GM19240 (cell line): ENCODE measurements at regions not wholly inside any gene's neighbourhood (a gene's known extent, or its start where the extent isn't known, plus 50 kb on each side); places are given as distances from the start of the nearest gene placed in this dataset.

ENCODE experiments used
- DNase-seq: peaks from one replicate; pipeline ENCODE4 v3.0.0; 2011; ENCODE audit warnings: low spot score; ENCODE audit not compliant: insufficient read length

DNA sequence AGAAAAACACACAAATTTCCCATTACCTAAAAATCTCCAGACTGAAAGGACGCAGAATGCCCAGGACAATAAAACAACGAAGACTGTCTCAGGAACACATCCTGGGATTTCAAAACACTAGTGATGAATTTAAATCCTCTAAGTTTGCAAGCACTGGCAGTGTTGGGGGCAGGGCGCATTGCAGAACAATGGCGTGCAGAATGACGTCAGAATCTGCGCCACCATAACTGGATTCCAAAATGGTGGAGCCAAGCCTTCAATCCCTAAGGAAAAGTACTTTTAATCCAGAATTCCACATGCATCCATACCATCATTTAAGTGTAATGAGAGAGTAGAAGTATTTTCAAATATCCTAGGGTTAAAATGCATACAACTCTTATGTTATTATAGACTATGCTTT lies 679.1 kb downstream of the TRIML1 start:
- no peak for DNase-seq

DNA sequence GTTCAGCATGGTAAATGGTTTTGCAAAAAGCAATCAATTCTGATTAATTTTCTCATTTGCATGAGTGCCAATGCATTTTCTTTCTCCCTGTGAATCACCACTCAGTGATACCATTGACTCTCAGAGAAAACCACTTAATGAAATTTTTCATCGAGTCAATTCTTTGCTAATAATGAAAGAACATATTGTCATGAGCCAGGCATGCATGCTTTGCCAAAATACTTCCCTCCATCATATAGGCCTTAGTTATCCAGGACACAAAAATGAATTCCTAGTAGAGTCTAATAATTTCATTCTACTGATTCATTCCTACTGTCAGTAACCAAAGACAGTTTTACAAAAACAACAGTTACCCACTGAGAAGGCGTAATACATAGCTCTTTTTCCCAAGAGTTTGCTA lies 680.0 kb downstream of the TRIML1 start:
- DNase-seq = no peak

DNA sequence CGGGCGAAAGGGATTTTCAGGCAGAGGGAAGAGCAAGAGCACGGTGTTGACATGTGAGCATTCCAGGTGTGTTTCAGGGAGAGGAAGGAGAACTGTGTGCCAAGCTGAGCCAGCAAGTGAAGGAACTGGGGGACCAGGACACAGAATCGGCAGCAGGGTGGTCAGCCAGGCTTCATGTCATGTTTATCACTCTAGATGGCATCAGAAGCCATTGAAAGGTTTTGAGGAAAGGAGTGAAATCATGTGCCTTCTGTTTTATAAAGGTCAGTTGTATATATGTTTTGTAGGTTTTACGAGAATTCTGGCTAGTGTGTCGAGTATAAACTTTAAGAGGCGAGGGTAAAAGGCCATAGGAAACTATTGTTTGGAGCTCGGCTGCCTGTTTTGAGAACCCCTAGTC lies 682.3 kb downstream of the TRIML1 start:
- no peak for DNase-seq

DNA sequence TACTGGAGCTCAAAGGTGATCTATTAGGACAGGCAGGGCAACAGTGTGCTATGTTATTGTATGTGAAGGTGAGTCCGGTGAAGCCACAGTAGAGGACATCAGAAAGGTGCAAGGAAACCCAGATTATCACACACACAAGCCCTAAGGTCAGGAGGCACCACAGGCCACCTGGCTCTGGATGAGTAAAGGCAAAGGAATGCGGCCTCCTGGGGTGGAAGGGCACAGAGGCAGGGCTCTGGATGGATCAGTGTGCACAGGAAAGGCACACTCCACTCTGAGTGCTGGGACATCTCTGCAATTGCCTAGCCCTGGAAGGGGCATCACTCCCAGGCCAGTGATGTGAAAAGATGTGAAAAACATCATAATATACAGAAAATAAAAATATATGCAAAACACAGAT lies 683.5 kb downstream of the TRIML1 start:
- no peak for DNase-seq

DNA sequence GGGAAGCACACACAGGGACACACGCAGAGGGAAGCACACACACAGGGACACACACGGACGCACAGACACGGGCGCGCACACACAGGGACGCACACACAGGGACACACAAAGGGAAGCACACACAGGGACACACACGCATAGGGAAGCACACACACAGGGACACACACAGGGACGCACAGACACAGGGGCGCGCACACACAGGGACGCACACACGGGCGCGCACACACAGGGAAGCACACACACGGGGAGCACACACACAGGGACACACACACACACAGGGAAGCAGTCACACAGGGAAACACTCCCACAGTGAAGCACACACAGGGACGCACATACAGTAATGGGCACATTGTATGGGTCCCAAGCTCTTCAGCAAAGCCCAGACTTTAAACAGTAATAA lies 685.3 kb downstream of the TRIML1 start:
- DNase-seq = no peak

DNA sequence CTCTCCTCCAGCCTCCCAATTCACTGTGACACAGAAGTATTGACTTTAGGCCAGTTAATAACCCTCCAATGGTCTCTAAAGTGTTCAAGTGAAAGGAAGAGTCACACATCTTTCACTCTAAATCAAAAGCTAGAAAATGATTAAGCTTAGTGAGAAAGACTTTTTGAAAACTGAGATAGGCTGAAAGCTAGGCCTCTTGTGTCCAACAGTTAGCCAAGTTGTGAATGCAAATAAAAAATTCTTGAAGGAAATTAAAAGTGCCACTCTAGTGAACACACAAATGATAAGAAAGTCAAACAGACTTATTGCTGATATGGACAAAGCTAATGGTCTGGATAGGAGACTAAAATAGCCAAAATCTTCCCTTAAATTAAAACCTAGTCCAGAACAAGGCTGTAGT lies 687.2 kb downstream of the TRIML1 start:
- DNase-seq = no peak

DNA sequence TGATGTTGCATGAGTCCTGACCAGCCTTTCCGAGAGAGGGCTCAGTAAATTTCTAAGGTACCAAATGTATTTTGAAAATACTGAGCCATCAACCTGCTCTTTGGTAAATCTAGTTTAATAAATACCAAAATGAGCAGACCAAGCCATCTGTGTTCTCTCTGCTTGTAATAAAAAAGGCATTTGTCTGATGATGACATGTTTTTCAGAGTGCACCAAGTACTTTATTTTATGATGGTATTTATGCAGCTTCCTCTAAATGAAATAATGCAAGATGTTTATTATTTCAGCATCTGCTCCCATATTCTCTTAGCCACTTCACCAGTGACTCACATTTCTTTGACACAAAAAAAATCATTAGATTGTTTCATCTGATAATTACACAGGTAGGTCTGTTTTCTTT lies 700.5 kb downstream of the TRIML1 start:
- DNase-seq = no peak

DNA sequence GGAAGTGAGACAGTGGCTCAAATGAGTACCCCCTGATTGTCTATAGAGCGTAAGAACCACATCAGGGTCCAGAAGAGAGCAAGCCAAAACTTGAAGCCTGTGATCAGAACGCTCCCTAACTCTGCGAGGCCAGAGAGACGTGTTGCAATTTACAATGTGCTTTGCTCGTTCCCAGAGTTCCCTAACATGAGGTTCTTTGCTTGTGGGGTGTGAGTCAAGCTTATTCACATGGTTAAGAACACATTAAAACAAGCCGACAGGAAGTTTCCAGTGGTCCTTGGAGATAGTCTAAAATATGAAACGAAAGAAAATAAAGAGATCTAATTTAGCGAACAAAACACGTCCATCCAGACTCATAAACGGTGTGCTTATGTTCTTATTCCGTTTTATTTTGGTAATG lies 702.3 kb downstream of the TRIML1 start:
- DNase-seq = no peak

DNA sequence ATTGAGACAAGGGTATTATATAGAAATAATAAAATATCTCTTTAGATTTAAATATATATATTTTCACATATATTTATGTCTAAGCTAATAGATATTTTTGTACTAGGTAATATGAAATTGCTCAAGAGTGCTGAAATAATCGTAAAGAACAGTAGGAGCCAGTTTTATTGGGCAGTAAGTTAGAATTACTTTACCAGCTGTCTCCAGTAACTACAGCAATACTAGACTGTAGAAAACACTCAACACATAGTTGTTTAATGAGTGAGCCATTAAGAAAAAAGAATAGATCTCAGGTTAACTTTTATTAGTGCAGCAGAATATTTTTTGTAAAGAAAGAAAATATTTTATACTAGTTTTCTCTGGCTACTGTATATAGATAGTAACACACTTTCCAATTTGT lies 715.2 kb downstream of the TRIML1 start:
- no peak for DNase-seq

DNA sequence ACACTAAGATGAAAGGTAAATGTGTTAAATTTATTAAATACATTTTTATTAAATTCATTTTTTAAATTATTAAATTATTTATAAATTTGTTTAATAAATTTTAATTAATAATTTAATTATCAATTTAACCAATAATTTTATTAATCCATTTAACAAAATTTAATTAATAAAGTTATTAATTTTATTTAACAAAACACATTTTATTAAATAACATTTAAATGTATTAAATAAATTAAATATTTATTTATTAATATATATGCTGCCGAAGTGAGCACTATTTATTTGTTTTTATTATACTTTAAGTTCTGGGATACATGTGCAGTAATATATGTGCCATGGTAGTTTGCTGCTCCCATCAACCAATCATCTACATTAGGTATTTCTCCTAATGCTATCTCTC lies 719.5 kb downstream of the TRIML1 start:
- no peak for DNase-seq

DNA sequence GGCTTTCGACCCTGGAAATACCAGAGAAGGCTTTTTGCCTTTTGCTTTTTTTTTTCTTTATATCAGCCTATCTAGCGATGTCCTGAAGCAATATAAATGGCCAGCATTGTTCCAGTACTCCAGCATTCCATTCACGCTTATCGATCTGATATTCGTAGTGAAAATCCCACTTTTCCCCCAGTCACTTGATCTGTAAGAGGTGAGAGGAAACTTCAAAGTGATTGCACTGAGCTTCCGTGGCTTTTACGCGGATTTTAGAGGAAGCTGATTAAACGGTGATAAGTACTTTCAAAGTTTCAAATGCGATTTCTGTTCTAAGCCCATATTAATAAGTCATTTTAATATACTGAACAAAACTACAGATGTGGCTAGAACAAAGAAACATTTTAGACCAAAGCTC lies 725.5 kb downstream of the TRIML1 start:
- no peak for DNase-seq

DNA sequence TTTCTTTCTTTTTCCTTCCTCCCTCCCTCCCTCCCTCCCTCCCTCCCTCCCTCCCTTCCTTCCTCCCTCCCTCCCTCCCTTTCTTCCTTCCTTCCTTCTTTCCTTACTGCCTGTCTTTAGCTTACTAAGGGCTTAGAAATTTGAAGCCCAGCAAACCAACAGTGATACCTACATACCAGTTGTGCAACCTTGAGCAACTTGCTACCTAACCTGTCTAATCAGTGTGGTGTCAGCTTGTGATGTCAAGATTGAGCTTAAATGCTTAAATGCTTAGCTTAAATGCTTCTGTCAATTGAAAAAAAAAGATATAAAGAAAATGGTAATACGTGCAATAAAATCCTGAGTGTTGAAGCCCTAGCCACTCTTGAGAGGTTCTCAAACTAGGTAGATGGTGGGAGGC lies 728.6 kb downstream of the TRIML1 start:
- no peak for DNase-seq

DNA sequence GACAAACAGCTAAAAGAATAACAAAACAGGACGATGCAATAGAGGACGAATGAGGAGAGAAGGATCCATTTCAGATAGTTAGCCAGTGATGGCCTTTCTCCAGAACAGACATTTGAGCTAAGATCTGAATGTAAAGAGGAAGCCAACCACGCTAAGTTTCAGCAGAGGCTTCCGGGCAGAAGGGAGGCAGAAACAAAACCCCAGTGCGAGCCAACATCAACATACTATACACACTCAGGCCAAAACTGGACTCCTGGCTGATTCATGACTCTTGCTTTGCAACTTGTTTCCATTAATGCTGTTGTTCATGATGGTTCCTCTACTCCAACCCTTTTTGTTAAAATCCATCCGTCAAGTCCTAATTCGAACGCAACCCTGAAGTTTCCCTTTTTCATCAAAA lies 730.3 kb downstream of the TRIML1 start:
- DNase-seq = no peak

DNA sequence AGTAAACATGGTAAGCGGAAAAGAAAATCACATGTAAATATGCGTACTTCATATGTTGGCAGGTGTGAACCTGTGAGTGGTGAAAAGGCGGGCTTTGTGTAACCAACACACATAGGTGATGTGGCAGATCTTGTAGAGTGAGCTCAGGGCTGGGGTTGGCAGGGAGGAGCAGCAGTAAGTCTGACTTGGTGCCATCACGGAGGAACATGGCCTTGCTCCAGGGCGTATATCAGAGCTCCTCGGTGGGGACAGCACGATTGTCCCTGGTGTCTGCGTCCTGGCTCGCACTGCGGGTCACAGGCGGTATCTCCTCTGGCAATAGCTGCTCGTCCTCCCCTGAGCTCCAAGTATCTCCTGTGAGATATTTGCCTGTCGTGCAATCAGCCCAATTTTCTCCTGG lies 733.6 kb downstream of the TRIML1 start:
- DNase-seq = no peak

DNA sequence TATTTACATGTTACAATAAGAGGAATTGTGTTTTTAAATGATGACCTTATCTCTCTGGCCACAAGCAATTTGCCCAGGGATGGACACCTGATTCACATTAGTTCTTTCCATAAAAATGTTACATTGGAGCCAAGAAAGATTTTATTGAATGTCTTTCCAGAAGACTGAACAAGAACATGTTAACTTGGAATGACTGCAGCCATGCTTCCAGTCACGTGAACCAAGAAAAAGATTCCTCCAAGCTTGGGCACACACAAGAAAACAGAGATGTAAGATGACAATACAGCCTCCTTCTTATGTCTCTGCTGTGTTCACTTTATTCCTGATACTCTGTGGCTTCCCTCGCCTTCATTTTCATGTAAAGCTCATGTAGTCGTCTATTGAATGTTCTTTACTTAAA lies 737.6 kb downstream of the TRIML1 start:
- DNase-seq = no peak

DNA sequence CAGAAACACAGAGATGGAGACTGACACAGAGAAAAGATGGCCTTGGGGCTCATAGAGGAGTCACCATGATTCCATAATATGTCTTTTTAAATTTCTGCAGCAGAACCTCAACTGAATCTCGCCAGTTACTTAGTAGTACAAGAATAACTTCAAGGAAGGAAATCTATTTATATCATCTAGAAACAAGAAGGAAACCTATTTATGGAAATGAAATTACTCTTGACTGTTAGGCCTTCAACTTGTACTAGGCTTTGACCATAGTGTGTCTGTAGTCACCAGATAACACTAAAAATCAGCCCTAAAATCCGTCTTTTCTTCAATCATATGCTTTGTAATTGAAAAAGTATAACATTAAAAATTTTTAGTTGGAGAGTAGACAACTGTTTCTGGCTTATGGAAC lies 740.4 kb downstream of the TRIML1 start:
- DNase-seq = no peak

DNA sequence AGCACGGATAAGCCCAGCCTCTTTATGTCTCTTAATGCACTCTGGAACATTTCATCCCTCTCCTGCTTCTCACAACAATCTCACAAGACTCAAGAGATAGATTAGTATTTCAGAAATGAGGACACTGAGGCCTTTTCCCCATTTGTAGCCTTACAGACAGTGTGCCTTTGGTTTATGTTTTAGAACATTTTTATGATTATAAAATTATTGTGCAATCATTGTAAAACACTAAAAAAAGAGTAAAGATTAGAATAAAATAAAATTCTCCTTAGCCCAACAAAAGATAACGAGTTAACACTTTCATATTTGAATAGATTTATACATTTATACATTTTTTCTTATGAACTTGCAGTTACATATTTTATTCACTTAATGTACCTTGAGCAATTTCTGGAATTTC lies 748.7 kb downstream of the TRIML1 start:
- no peak for DNase-seq

DNA sequence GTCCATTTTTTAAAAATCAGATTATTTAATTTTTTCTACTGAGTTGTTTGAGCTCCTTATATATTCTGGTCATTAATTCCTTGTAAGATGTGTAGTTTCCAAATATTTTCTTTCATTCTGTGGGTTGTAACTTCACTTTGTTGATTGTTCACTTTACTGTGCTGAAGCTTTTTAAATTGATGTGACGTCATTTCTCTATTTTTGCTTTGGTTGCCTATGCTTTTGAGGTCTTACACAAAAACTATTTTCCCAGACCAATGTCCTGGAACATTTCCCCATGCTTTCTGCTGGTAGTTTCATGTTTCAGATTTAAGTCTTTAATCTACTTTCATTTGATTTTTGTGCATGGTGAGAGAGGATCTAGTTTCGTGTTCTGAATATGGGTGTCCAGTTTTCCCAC lies 753.6 kb downstream of the TRIML1 start:
- DNase-seq = no peak

DNA sequence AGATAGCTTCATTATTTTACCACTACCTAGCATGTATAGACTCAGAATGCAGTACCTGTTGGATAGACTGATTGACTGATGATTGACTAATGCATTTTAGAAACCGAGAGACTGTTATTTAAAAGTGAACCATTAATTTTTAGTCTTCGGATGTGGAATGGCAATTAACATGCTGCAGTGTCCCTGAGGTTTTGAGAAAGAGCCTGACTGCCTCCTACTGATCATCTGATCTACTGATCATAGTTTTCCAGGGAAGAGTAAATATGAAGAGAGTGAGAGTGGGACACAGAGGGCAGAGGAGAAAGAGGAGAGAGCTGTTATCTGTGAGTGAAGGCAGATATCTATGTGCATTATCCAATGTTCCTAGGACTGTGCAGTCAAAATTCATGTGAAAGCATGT lies 764.7 kb downstream of the TRIML1 start:
- DNase-seq = no peak

DNA sequence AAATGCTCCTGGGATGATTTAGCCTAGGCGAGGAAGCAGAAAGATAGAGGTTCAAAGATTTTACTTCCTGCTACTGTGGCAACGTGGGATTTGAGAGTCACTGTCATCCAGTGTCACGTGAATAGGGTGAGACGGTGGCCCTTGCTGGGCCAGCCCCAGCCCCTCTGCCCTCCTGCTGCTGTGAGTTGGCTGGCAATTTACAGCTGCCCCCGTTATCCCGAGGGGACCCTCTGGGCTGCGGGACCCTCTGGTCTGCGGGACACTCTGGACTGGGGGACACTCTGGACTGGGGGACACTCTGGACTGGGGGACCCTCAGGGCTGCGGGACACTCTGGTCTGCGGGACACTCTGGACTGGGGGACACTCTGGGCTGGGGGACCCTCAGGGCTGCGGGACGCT lies 765.4 kb downstream of the TRIML1 start:
- no peak for DNase-seq

DNA sequence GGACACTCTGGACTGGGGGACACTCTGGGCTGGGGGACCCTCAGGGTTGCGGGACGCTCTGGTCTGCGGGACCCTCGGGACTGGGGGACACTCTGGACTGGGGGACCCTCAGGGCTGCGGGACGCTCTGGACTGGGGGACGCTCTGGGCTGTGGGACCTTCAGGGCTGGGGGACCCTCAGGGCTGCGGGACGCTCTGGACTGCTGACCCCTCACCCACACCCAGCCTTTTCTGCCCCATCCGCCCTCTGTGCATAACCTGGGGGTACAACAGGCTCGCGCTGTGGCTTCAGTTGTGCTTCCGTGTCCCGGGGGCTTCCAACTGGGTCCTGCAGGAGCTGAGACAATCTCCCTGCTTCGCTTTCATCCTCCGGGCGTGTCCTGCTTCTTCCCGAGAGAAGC lies 766.0 kb downstream of the TRIML1 start:
- DNase-seq = no peak

DNA sequence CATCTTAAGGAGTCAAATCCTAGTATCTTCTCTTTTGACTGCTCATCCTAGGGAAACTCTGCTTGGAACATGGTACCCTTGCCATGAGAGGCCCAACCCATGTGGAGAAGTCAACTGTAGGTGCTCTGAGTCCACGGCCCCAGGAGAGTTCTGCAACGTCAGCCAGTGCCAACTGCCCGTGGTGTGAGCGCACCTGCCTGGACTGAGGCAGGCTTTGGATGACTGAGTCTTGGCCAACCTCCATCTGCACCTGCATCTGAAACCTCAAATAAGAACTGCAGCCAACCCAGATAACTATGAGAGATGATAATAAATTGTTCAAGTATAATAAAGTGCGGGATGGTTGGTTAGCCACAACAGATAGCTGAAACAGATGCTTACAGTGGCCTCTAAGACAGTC lies 772.0 kb downstream of the TRIML1 start:
- DNase-seq = no peak

DNA sequence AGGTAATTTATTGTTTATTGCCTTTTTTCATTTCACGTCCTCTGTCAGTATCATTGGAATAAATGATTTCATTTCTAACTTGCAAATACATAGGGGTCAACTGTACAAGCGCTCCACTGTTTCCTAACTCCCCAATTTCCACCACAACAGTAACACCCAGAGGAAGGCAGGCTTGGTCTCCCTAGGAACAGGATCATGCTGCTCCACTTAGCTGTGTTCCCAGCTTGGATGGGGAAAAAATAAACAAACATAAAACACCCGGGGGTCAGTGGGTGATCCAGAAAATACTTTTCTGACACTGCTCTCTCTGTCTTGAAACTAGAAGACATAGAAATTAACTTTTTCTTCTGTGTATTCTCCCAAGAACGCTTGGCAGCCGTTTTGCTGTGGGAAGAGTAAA lies 772.5 kb downstream of the TRIML1 start:
- no peak for DNase-seq

DNA sequence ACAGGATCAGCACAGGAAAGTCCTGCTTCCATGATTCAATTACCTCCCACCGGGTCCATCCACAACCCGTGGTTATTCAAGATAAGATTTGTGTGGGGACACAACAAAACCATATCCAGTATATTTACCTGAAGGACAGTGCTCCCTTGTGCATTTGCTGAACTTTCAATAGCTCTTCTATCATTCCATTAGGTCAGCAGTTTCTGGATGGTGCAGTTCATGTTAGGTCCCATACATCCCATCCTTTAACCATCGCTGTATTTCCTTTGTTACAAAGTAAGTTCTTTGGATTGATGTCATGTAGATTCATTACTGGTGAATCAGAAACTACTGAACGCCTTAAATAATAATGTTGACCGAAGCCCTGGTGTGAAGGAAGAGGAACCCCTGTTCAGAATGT lies 775.9 kb downstream of the TRIML1 start:
- DNase-seq = no peak

DNA sequence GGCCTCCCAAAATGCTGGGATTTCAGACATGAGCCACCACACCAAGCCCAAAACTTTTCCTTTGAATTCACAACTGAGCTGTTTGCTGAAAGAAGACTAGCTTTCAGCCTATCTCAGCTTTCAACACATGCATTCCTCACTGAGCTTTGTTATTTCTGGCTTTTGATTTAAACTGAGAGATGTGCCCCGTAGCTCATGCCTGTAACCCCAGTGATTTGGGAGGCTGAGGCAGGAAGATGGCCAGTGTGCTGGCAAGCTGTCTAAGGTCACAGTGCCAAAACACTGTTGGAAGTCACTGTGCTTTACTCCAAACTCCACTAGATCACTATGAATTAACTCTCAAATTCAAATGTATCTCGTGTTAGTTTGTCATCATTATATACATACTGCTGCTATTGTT lies 779.5 kb downstream of the TRIML1 start:
- no peak for DNase-seq
